Right lobe of liver (tissue), 4 donors: ENCODE measurements at regions not wholly inside any gene's neighbourhood (a gene's known extent, or its start where the extent isn't known, plus 50 kb on each side); places are given as distances from the start of the nearest gene placed in this dataset.

Experiments
- POLR2A ChIP-seq: fragments of 450-650 bp; IDR thresholded peaks from one replicate; pipeline ENCODE4 v1.6.1; 2017; ENCODE audit warnings: antibody characterized with exemption, mild to moderate bottlenecking
- TF ChIP-seq, protein P1 (sequence below), 4 donors: fragments of 200-600 bp in 3 of 4; fragments of 450-650 bp in 1 of 4; IDR thresholded peaks; one replicate each; pipeline versions ENCODE4 v1.5.1 to v1.8.0; 2016 to 2022; ENCODE audit warnings: antibody characterized with exemption in 4 of 4, mild to moderate bottlenecking in 2 of 4
- donor health status: DM: no; HTN: no; CAD: no.
- donor health status: DM: no; HTN: no; CAD: no.
- donor health status: DM: no; HTN: yes; CAD: no.

DNA sequence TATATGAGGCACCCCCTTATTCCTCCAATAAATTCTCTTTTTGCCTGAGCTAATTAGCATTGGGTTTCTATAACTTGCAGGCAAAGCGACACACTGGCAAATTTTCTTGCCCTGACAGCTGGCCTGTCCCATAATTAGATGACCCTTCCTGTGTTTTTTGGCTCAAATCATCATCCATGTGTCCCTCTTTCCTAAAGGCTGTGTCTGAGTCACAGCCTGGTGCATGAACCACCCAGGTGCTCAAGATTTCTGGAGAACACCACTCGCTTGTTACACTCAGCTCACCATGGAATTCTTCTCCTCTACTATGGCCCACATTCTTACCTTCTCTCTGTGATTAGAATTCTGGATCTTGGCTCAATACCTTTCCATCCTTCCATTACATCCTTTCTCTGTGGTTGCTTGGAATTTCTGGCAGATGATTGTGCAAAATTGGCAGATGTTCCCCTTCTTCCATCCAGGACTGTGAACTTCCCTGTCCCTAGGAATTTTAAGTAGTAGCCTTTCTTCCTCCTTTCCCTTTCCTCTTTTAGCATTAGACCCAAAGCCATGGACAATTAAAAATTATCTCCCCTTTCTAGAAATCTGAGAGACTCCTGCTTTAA lies 116.0 kb upstream of the ANKRD1 start:
- TF ChIP-seq, protein P1, sequence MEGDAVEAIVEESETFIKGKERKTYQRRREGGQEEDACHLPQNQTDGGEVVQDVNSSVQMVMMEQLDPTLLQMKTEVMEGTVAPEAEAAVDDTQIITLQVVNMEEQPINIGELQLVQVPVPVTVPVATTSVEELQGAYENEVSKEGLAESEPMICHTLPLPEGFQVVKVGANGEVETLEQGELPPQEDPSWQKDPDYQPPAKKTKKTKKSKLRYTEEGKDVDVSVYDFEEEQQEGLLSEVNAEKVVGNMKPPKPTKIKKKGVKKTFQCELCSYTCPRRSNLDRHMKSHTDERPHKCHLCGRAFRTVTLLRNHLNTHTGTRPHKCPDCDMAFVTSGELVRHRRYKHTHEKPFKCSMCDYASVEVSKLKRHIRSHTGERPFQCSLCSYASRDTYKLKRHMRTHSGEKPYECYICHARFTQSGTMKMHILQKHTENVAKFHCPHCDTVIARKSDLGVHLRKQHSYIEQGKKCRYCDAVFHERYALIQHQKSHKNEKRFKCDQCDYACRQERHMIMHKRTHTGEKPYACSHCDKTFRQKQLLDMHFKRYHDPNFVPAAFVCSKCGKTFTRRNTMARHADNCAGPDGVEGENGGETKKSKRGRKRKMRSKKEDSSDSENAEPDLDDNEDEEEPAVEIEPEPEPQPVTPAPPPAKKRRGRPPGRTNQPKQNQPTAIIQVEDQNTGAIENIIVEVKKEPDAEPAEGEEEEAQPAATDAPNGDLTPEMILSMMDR (IDR thresholded peaks at IDR 0.05) = no peak
- TF ChIP-seq POLR2A = no peak
